PC-9 (cell line): ENCODE measurements at regions not wholly inside any gene's neighbourhood (a gene's known extent, or its start where the extent isn't known, plus 50 kb on each side); places are given as distances from the start of the nearest gene placed in this dataset.
A peak's percentile ranks its signal among the peaks of the same experiment; 100 is the strongest.

Experiments
- BruUV-seq: library from RNA; stranded (reverse); fragments of 400-500 nt; replicated peaks from 2 replicates; lab custom pipeline; 2021; lab: Mats Ljungman, UMichigan
- CTCF ChIA-PET: fragments of 300-600 bp; sonication (Branson Sonifier 250); formaldehyde crosslinking; loops from one replicate; lab custom pipeline; 2022; ENCODE audit warnings: antibody characterized with exemption; lab: Charles Lee
- POLR2A ChIA-PET: fragments of 300-600 bp; sonication (Branson Sonifier 250); formaldehyde crosslinking; loops from one replicate; lab custom pipeline; 2022; ENCODE audit warnings: antibody characterized with exemption; ENCODE audit not compliant: unreplicated experiment; lab: Charles Lee
- DNase-seq, 2 experiments: peaks; one replicate each; pipeline versions ENCODE4 v3.0.0 to v3.0.0-alpha.2; 2015 to 2022; ENCODE audit warnings: mixed read lengths in 1 of 2
- H2AFZ ChIP-seq: fragments of 200-600 bp; sonication (generic); 2 replicates; pipeline ENCODE4 v1.8.1; 2017; ENCODE audit warnings: antibody characterized with exemption
- H3F3A ChIP-seq: fragments of 200-600 bp; sonication (generic); 2 replicates; pipeline ENCODE4 v1.8.1; 2017; ENCODE audit warnings: antibody characterized with exemption, mild to moderate bottlenecking, low read depth; ENCODE audit not compliant: insufficient read depth
- H3K27ac ChIP-seq: fragments of 200-600 bp; sonication (generic); 2 replicates; pipeline ENCODE4 v1.6.1; 2016; ENCODE audit warnings: mixed run types
- H3K27me3 ChIP-seq: fragments of 200-600 bp; sonication (generic); 2 replicates; pipeline ENCODE4 v1.6.1; 2016; ENCODE audit warnings: low read depth, mixed run types; ENCODE audit not compliant: insufficient read depth
- H3K36me3 ChIP-seq: fragments of 200-600 bp; sonication (generic); 2 replicates; pipeline ENCODE4 v1.6.1; 2016; ENCODE audit warnings: low read depth, mixed run types
- H3K4me1 ChIP-seq: fragments of 200-600 bp; sonication (generic); replicated peaks from 2 replicates; pipeline ENCODE4 v1.6.1; 2016; ENCODE audit warnings: mixed run types; ENCODE audit not compliant: insufficient read depth
- H3K4me2 ChIP-seq: fragments of 200-600 bp; sonication (generic); 2 replicates; pipeline ENCODE4 v1.6.1; 2017; ENCODE audit warnings: mixed run types
- H3K4me3 ChIP-seq: fragments of 200-600 bp; sonication (generic); 2 replicates; pipeline ENCODE4 v1.6.1; 2016; ENCODE audit warnings: mixed run types
- H3K79me2 ChIP-seq: fragments of 200-600 bp; sonication (generic); 2 replicates; pipeline ENCODE4 v1.6.1; 2017; ENCODE audit warnings: low read depth, mixed run types
- H3K9me2 ChIP-seq: fragments of 200-600 bp; sonication (generic); 2 replicates; pipeline ENCODE4 v1.8.1; 2017; ENCODE audit warnings: mild to moderate bottlenecking; ENCODE audit not compliant: insufficient read depth
- H3K9me3 ChIP-seq: fragments of 200-600 bp; sonication (generic); 2 replicates; pipeline ENCODE4 v1.8.1; 2016; ENCODE audit warnings: low read depth; ENCODE audit not compliant: insufficient read depth
- H4K20me1 ChIP-seq: fragments of 200-600 bp; sonication (generic); 2 replicates; pipeline ENCODE4 v1.8.1; 2017; ENCODE audit not compliant: insufficient read depth
- CTCF ChIP-seq: fragments of 200-600 bp; sonication (generic); conservative IDR thresholded peaks from 2 replicates; pipeline ENCODE4 v1.6.1; 2017; ENCODE audit warnings: mixed run types, antibody characterized with exemption, mild to moderate bottlenecking, moderate library complexity
- EZH2 ChIP-seq: fragments of 200-600 bp; sonication (generic); IDR thresholded peaks from 2 replicates; pipeline ENCODE4 v1.8.0; 2017; ENCODE audit warnings: antibody characterized with exemption, low read depth
- intact Hi-C: fragments of 100-400 bp; cut with micrococcal nuclease; formaldehyde crosslinking; loops from one replicate; pipeline ENCODE4 v1.10.0; 2022; ENCODE audit not compliant: unreplicated experiment

GRCh38 chr1:190563230-190563629, 85.6 kb upstream of the BRINP3 start:
- BruUV-seq = no TSS peak

GRCh38 chr1:190564117-190564516, 86.5 kb upstream of the BRINP3 start:
- ChIA-PET CTCF (no interaction called here), POLR2A (no interaction called here)
- Histone ChIP-seq H3K79me2 (no peaks in the 10 kb centered on the region), H3K27me3 (no peaks in the 10 kb centered on the region), H3K9me3 (no peaks in the 10 kb centered on the region), H3K4me3 (no peak overlapping the region), H3K36me3 (no peaks in the 10 kb centered on the region), H2AFZ (no peak overlapping the region), H3F3A (no peaks in the 10 kb centered on the region), H3K4me2 (no peak overlapping the region), H3K4me1 (no peaks in the 10 kb centered on the region), H3K27ac (no peak overlapping the region), H4K20me1 (no peaks in the 10 kb centered on the region), H3K9me2 (no peaks in the 10 kb centered on the region; the same call in 1 of the 2 replicates)
- TF ChIP-seq CTCF = no peak
- no peak for TF ChIP-seq EZH2
- BruUV-seq = no TSS peak
- intact Hi-C loops = no loop called here
- DNase-seq = no peak

More at GRCh38 chr1:190563230-190563629, 85.6 kb upstream of the BRINP3 start:
- no peak overlapping the region for H3K4me2 ChIP-seq
- TF ChIP-seq CTCF (no peak), EZH2 (no peak)
- no peak for DNase-seq
- no peaks in the 10 kb centered on the region for H3K36me3 ChIP-seq
- 0 out of 2 replicates have a peak overlapping the region, but pooled peaks have one; percentile 26 for H2AFZ ChIP-seq
- no peaks in the 10 kb centered on the region for H3K4me1 ChIP-seq
- ChIA-PET CTCF (no interaction called here), POLR2A (no interaction called here)
- H3K9me2 ChIP-seq = no peaks in the 10 kb centered on the region; the same call in 1 of the 2 replicates
- H3F3A ChIP-seq = no peaks in the 10 kb centered on the region
- no peaks in the 10 kb centered on the region for H4K20me1 ChIP-seq
- no peak overlapping the region for H3K4me3 ChIP-seq
- H3K27me3 ChIP-seq = no peaks in the 10 kb centered on the region
- intact Hi-C loops = no loop called here
- H3K27ac ChIP-seq = no peak overlapping the region
- no peaks in the 10 kb centered on the region for H3K79me2 ChIP-seq
- H3K9me3 ChIP-seq = no peaks in the 10 kb centered on the region

GRCh38 chr1:190578017-190578416, 100.4 kb upstream of the BRINP3 start:
- H4K20me1 ChIP-seq = no peaks in the 10 kb centered on the region
- CTCF ChIA-PET = no interaction called here
- no peak overlapping the region for H2AFZ ChIP-seq

More at GRCh38 chr1:190578017-190578416, 100.4 kb upstream of the BRINP3 start:
- no peak overlapping the region for H3K4me3 ChIP-seq
- intact Hi-C loops = no loop called here
- no peak overlapping the region for H3K4me2 ChIP-seq
- no peak for DNase-seq
- BruUV-seq = no TSS peak
- no peaks in the 10 kb centered on the region for H3K9me2 ChIP-seq
- no peaks in the 10 kb centered on the region for H3K36me3 ChIP-seq
- no peak overlapping the region for H3K27ac ChIP-seq
- POLR2A ChIA-PET = no interaction called here
- H3F3A ChIP-seq = no peaks in the 10 kb centered on the region
- no peaks in the 10 kb centered on the region for H3K79me2 ChIP-seq
- H3K9me3 ChIP-seq = no peaks in the 10 kb centered on the region
- TF ChIP-seq EZH2 (no peak), CTCF (no peak)
- H3K27me3 ChIP-seq = no peaks in the 10 kb centered on the region
- no peaks in the 10 kb centered on the region for H3K4me1 ChIP-seq
